Osteocyte (in vitro differentiated cells): ENCODE measurements at regions not wholly inside any gene's neighbourhood (a gene's known extent, or its start where the extent isn't known, plus 50 kb on each side); places are given as distances from the start of the nearest gene placed in this dataset.

Experiments
- DNase-seq: peaks from one replicate; pipeline ENCODE4 v3.0.0; 2021; ENCODE audit warnings: mixed read lengths; ENCODE audit not compliant: unreplicated experiment; ENCODE audit errors: extremely low spot score
- H3K27ac Mint-ChIP-seq: one replicate; pipeline ENCODE4 v1.8.0; 2021; ENCODE audit warnings: mild to moderate bottlenecking, mixed read lengths; ENCODE audit not compliant: unreplicated experiment
- H3K27me3 Mint-ChIP-seq: one replicate; pipeline ENCODE4 v1.8.0; 2021; ENCODE audit warnings: mixed read lengths; ENCODE audit not compliant: unreplicated experiment
- H3K36me3 Mint-ChIP-seq: one replicate; pipeline ENCODE4 v1.8.0; 2021; ENCODE audit warnings: mixed read lengths; ENCODE audit not compliant: unreplicated experiment
- H3K4me1 Mint-ChIP-seq: one replicate; pipeline ENCODE4 v1.8.0; 2021; ENCODE audit warnings: mixed read lengths; ENCODE audit not compliant: unreplicated experiment
- H3K4me3 Mint-ChIP-seq: one replicate; pipeline ENCODE4 v1.8.0; 2021; ENCODE audit warnings: mild to moderate bottlenecking, moderate library complexity, mixed read lengths; ENCODE audit not compliant: unreplicated experiment
- H3K9me3 Mint-ChIP-seq: one replicate; pipeline ENCODE4 v1.8.0; 2021; ENCODE audit warnings: mixed read lengths; ENCODE audit not compliant: unreplicated experiment
- CTCF ChIP-seq: fragments of 200-600 bp; sonication (generic); IDR thresholded peaks from 2 replicates; pipeline ENCODE4 v1.5.0; 2021; ENCODE audit warnings: antibody characterized with exemption, mild to moderate bottlenecking, moderate library complexity

DNA sequence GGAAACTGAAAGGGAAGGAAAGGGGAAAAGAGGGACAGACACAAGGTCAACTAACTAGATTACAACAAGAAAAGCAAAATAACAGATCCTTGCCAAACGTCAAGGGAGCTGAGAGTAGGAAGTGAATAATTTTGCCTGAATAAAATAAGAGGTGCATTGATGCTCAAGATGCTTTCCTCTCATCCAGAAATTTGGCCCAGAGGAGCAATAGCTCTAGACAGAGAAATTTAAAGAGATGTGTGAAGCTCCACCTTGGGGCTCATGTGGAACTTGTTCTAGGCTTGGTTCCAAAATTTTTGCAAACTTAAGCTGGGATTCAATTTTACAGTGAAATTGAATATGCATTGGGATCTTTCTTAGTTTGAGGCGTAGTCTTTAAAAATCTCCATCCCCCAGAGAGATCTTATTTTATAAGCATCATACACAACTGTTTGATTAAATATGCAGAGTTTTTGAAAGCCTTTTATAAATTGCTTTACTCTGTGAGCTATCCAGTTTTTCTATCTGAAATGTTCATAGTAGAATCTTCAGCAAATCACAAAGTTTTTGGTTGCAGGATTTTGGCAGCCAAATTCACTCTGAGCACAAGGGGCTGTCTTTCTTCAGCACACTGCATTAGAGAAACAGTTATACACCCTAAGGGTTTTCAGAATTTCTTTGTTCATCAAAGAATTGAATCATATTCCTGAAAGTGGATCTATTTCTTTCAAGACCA, 1159.5 kb downstream of the ADGRL3 start:
- H3K9me3 Mint-ChIP-seq, result no peaks in the 10 kb centered on the region
- no peak for DNase-seq
- no peak for TF ChIP-seq CTCF
- H3K27ac Mint-ChIP-seq, result no peak overlapping the region
- no peak overlapping the region for H3K4me3 Mint-ChIP-seq
- no peaks in the 10 kb centered on the region for H3K36me3 Mint-ChIP-seq
- no peaks in the 10 kb centered on the region for H3K4me1 Mint-ChIP-seq
- H3K27me3 Mint-ChIP-seq, result no peaks in the 10 kb centered on the region

GRCh38 chr4:62344915-62345314, 1144.8 kb downstream of the ADGRL3 start:
- H3K36me3 Mint-ChIP-seq, result no peaks in the 10 kb centered on the region
- H3K4me3 Mint-ChIP-seq, result no peak overlapping the region
- DNase-seq, result no peak
- no peaks in the 10 kb centered on the region for H3K4me1 Mint-ChIP-seq
- no peak for TF ChIP-seq CTCF
- peaks cover 26% of the 10 kb centered on the region for H3K9me3 Mint-ChIP-seq
- no peak overlapping the region for H3K27ac Mint-ChIP-seq
- no peaks in the 10 kb centered on the region for H3K27me3 Mint-ChIP-seq

GRCh38 chr4:62344474-62344873, 1144.3 kb downstream of the ADGRL3 start:
- DNase-seq, result no peak
- H3K36me3 Mint-ChIP-seq, result no peaks in the 10 kb centered on the region
- no peaks in the 10 kb centered on the region for H3K4me1 Mint-ChIP-seq
- no peak for TF ChIP-seq CTCF
- H3K9me3 Mint-ChIP-seq, result peaks cover 30% of the 10 kb centered on the region
- no peak overlapping the region for H3K27ac Mint-ChIP-seq
- no peak overlapping the region for H3K4me3 Mint-ChIP-seq
- no peaks in the 10 kb centered on the region for H3K27me3 Mint-ChIP-seq

GRCh38 chr4:62342346-62342745, 1142.2 kb downstream of the ADGRL3 start:
- no peak for TF ChIP-seq CTCF
- peaks cover 38% of the 10 kb centered on the region for H3K9me3 Mint-ChIP-seq

DNA sequence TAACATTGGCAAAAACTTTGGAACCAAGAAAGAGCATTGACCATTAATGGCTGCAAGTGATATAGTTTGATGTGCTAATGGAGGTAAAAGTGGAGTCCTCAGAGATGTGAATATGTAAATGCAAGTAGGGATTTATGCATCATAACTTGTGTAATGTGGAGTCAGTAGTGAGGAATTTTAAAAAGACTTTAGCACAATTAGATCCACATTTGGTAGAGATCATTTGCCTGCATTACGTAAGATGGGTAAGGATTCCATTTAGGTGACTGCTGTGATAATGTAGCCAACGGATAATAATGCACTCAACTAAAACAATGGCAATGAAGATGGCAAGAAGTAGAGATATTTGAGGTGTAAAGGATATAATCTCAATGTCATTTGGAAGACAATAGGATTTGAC, 1128.4 kb downstream of the ADGRL3 start:
- H3K27me3 Mint-ChIP-seq, result no peaks in the 10 kb centered on the region
- no peak for TF ChIP-seq CTCF
- H3K36me3 Mint-ChIP-seq, result no peaks in the 10 kb centered on the region
- H3K27ac Mint-ChIP-seq, result no peak overlapping the region
- DNase-seq, result no peak
- no peaks in the 10 kb centered on the region for H3K4me1 Mint-ChIP-seq
- no peak overlapping the region for H3K4me3 Mint-ChIP-seq
- H3K9me3 Mint-ChIP-seq, result peaks cover 7% of the 10 kb centered on the region

More at GRCh38 chr4:62342346-62342745, 1142.2 kb downstream of the ADGRL3 start:
- no peaks in the 10 kb centered on the region for H3K36me3 Mint-ChIP-seq
- no peak overlapping the region for H3K4me3 Mint-ChIP-seq
- no peak for DNase-seq
- no peaks in the 10 kb centered on the region for H3K4me1 Mint-ChIP-seq
- H3K27me3 Mint-ChIP-seq, result no peaks in the 10 kb centered on the region
- no peak overlapping the region for H3K27ac Mint-ChIP-seq
